HEK293 (cell line): ENCODE measurements at regions not wholly inside any gene's neighbourhood (a gene's known extent, or its start where the extent isn't known, plus 50 kb on each side); places are given as distances from the start of the nearest gene placed in this dataset.
A peak's percentile ranks its signal among the peaks of the same experiment; 100 is the strongest.

Source experiments
- CTCF ChIA-PET: fragments of 350-600 bp; formaldehyde crosslinking; extraction: SDS; loops from one replicate; lab custom pipeline; 2021; ENCODE audit warnings: antibody characterized with exemption; lab: Yijun Ruan, JAX
- POLR2A ChIA-PET: fragments of 300-600 bp; formaldehyde crosslinking; extraction: SDS; loops from one replicate; lab custom pipeline; 2020; ENCODE audit warnings: antibody characterized with exemption, inconsistent platforms; lab: Yijun Ruan, JAX
- H3K27ac ChIP-seq: fragments of 200-500 bp; sonication (Bioruptor generic); 2 replicates; pipeline ENCODE4 v1.5.1; 2014; ENCODE audit warnings: low read depth, low read length, control low read depth, inconsistent platforms; ENCODE audit errors: extremely low read depth
- H3K36me3 ChIP-seq, 2 experiments: fragments of 200-500 bp in 1 of 2; sonication (Bioruptor generic) in 1 of 2; 1 replicate in 1 of 2; 2 replicates in 1 of 2; pipeline ENCODE4 v1.5.1; 2014 to 2017; ENCODE audit warnings: inconsistent platforms in 2 of 2, low read length in 2 of 2; ENCODE audit not compliant: control insufficient read depth in 2 of 2, insufficient read depth in 1 of 2
- H3K4me1 ChIP-seq: fragments of 200-500 bp; sonication (Bioruptor generic); 2 replicates; pipeline ENCODE4 v1.5.1; 2014; ENCODE audit warnings: mild to moderate bottlenecking, low read length, inconsistent platforms; ENCODE audit not compliant: control insufficient read depth, insufficient read depth
- H3K4me3 ChIP-seq: 2 replicates; pipeline ENCODE4 v1.5.1; 2011; ENCODE audit warnings: low read depth, mild to moderate bottlenecking, control low read depth, low read length, moderate library complexity
- H3K9me3 ChIP-seq: fragments of 200-500 bp; sonication (Bioruptor generic); 2 replicates; pipeline ENCODE4 v1.5.1; 2014; ENCODE audit warnings: low read depth, low read length, inconsistent platforms; ENCODE audit not compliant: control insufficient read depth, insufficient read depth
- FEZF1 ChIP-seq: fragments of 450-650 bp; formaldehyde crosslinking; IDR thresholded peaks from 2 replicates; pipeline ENCODE4 v1.5.1; 2016; ENCODE audit warnings: missing biosample characterization, missing genetic modification characterization
- MZF1 ChIP-seq: fragments of 450-650 bp; formaldehyde crosslinking; IDR thresholded peaks from 2 replicates; pipeline ENCODE4 v1.5.1; 2017; ENCODE audit warnings: missing biosample characterization, missing genetic modification characterization, borderline replicate concordance
- ZBTB7A ChIP-seq: fragments of 450-650 bp; formaldehyde crosslinking; IDR thresholded peaks from 2 replicates; pipeline ENCODE4 v1.5.1; 2016; ENCODE audit warnings: low read depth, missing biosample characterization, missing genetic modification characterization
- ZNF132 ChIP-seq: fragments of 450-650 bp; formaldehyde crosslinking; IDR thresholded peaks from 2 replicates; pipeline ENCODE4 v1.5.1; 2017; ENCODE audit warnings: missing biosample characterization, missing genetic modification characterization, borderline replicate concordance
- ZNF274 ChIP-seq, 2 experiments: fragments of 200-500 bp in 1 of 2; fragments of 450-650 bp in 1 of 2; sonication (Bioruptor generic) in 1 of 2; formaldehyde crosslinking in 1 of 2; IDR thresholded peaks; 2 replicates each; pipeline versions ENCODE4 v1.5.1 to v1.6.1; 2014 to 2016; ENCODE audit warnings: borderline replicate concordance in 1 of 2, inconsistent platforms in 1 of 2, low read length in 1 of 2, missing biosample characterization in 1 of 2, missing genetic modification characterization in 1 of 2
- ZNF350 ChIP-seq: fragments of 450-650 bp; formaldehyde crosslinking; IDR thresholded peaks from 2 replicates; pipeline ENCODE4 v1.5.0; 2017; ENCODE audit warnings: missing biosample characterization, mild to moderate bottlenecking, missing genetic modification characterization
- ZNF423 ChIP-seq: fragments of 450-650 bp; formaldehyde crosslinking; IDR thresholded peaks from 2 replicates; pipeline ENCODE4 v1.5.1; 2016; ENCODE audit warnings: missing biosample characterization, missing genetic modification characterization
- ZNF48 ChIP-seq: fragments of 450-650 bp; formaldehyde crosslinking; IDR thresholded peaks from 2 replicates; pipeline ENCODE4 v1.5.1; 2016; ENCODE audit warnings: missing biosample characterization, missing genetic modification characterization
- ZNF514 ChIP-seq: fragments of 450-650 bp; formaldehyde crosslinking; IDR thresholded peaks from 2 replicates; pipeline ENCODE4 v1.5.1; 2016; ENCODE audit warnings: missing biosample characterization, missing genetic modification characterization
- ZNF585B ChIP-seq: fragments of 450-650 bp; formaldehyde crosslinking; IDR thresholded peaks from 2 replicates; pipeline ENCODE4 v1.5.1; 2016; ENCODE audit warnings: missing biosample characterization, missing genetic modification characterization
- ZNF830 ChIP-seq: fragments of 450-650 bp; IDR thresholded peaks from 2 replicates; pipeline ENCODE4 v1.5.0; 2018; ENCODE audit warnings: missing biosample characterization, missing genetic modification characterization, low read depth, mild to moderate bottlenecking, moderate library complexity
- ZSCAN30 ChIP-seq: fragments of 450-650 bp; IDR thresholded peaks from 2 replicates; pipeline ENCODE4 v1.5.1; 2018; ENCODE audit warnings: missing biosample characterization, mild to moderate bottlenecking, missing genetic modification characterization, moderate library complexity
- TF ChIP-seq, protein P1 (sequence below): fragments of 450-650 bp; formaldehyde crosslinking; IDR thresholded peaks from 2 replicates; pipeline ENCODE4 v1.5.1; 2016; ENCODE audit warnings: missing biosample characterization, missing genetic modification characterization
- TF ChIP-seq, protein P2 (sequence below): fragments of 450-650 bp; formaldehyde crosslinking; IDR thresholded peaks from 2 replicates; pipeline ENCODE4 v1.5.1; 2016; ENCODE audit warnings: missing biosample characterization, missing genetic modification characterization
- TF ChIP-seq, protein P3 (sequence below): fragments of 450-650 bp; IDR thresholded peaks from 2 replicates; pipeline ENCODE4 v1.5.1; 2018; ENCODE audit warnings: missing biosample characterization, missing genetic modification characterization
- TF ChIP-seq, protein P4 (sequence below): fragments of 450-650 bp; formaldehyde crosslinking; IDR thresholded peaks from 2 replicates; pipeline ENCODE4 v1.5.1; 2016; ENCODE audit warnings: missing biosample characterization, missing genetic modification characterization
- TF ChIP-seq, protein P5 (sequence below): fragments of 450-650 bp; formaldehyde crosslinking; IDR thresholded peaks from 2 replicates; pipeline ENCODE4 v1.5.0; 2017; ENCODE audit warnings: missing biosample characterization, missing genetic modification characterization, borderline replicate concordance
- TF ChIP-seq, protein P6 (sequence below): fragments of 450-650 bp; formaldehyde crosslinking; IDR thresholded peaks from 2 replicates; pipeline ENCODE4 v1.5.1; 2016; ENCODE audit warnings: missing biosample characterization, missing genetic modification characterization
- TF ChIP-seq, protein P7 (sequence below): fragments of 450-650 bp; formaldehyde crosslinking; conservative IDR thresholded peaks from 2 replicates; pipeline ENCODE4 v1.5.1; 2016; ENCODE audit warnings: low read depth, missing biosample characterization, missing genetic modification characterization

DNA sequence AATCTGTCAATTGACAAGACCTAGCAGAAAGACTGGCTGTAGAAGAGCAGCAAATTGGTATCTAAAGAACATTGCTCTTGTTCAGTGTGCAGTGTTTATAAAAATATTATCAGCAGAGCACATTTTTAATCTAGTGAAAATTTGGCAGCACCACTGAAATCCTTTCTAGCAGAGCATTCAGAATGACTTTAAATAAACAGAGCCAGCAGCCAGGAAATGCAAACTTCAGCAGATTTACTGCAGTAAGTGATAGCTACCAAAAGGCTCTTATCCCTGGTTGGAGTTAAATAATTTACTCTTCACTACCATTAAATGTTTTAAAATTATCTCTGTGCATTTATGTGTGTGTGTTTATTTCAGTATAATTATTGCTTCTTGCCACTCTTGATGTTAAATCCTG lies 590.9 kb upstream of the CITED2 start (continued):
- TF ChIP-seq, protein P1, sequence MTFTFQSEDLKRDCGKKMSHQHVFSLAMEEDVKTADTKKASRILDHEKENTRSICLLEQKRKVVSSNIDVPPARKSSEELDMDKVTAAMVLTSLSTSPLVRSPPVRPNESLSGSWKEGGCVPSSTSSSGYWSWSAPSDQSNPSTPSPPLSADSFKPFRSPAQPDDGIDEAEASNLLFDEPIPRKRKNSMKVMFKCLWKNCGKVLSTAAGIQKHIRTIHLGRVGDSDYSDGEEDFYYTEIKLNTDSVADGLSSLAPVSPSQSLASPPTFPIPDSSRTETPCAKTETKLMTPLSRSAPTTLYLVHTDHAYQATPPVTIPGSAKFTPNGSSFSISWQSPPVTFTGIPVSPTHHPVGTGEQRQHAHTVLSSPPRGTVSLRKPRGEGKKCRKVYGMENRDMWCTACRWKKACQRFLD (tag by site-specific recombination) = no peak
- TF ChIP-seq ZNF274 (IDR thresholded peaks at IDR 0.05; ENCODE audit: low read length) = no peak
- TF ChIP-seq ZNF274 (tag by site-specific recombination; IDR thresholded peaks at IDR 0.05; ENCODE audit: borderline replicate concordance) = no peak
- TF ChIP-seq ZNF830 (tag by site-specific recombination) = no peak
- peak; percentile 47; the same call in 1 of the 2 replicates for TF ChIP-seq FEZF1 (tag by site-specific recombination)
- TF ChIP-seq, protein P2, sequence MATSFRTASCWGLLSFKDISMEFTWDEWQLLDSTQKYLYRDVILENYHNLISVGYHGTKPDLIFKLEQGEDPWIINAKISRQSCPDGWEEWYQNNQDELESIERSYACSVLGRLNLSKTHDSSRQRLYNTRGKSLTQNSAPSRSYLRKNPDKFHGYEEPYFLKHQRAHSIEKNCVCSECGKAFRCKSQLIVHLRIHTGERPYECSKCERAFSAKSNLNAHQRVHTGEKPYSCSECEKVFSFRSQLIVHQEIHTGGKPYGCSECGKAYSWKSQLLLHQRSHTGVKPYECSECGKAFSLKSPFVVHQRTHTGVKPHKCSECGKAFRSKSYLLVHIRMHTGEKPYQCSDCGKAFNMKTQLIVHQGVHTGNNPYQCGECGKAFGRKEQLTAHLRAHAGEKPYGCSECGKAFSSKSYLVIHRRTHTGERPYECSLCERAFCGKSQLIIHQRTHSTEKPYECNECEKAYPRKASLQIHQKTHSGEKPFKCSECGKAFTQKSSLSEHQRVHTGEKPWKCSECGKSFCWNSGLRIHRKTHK (tag by site-specific recombination) = no peak
- peak; percentile 69 for TF ChIP-seq ZSCAN30 (tag by site-specific recombination)
- TF ChIP-seq ZNF423 (tag by site-specific recombination) = no peak
- no peak for TF ChIP-seq MZF1
- no peak for TF ChIP-seq ZNF350
- TF ChIP-seq ZNF514 (tag by site-specific recombination) = no peak

DNA sequence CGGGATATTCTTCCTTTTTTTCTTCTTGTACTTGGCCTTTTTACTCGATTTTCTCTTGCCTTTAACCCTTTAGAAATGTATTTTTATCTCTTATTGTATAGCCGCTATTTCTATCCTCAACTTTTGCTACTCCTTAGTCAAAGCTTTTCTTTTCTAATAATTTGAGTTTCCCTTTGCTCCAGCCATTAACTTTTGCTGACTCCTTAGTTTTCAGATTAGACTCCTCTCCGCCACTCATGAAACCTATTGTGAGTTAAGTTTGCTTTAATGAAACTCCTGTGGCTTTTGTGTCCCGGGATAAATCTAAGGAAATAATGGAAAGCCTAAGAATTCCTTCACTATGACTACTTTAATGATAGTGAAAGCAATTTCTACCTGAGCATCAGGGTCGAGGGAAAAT lies 590.3 kb upstream of the CITED2 start:
- POLR2A ChIA-PET = interaction anchor here (1.7 kb wide), 1 partner anchor 591 kb away, joined by 7 read pairs; the partner anchor contains the start of gene CITED2
- TF ChIP-seq, protein P3, sequence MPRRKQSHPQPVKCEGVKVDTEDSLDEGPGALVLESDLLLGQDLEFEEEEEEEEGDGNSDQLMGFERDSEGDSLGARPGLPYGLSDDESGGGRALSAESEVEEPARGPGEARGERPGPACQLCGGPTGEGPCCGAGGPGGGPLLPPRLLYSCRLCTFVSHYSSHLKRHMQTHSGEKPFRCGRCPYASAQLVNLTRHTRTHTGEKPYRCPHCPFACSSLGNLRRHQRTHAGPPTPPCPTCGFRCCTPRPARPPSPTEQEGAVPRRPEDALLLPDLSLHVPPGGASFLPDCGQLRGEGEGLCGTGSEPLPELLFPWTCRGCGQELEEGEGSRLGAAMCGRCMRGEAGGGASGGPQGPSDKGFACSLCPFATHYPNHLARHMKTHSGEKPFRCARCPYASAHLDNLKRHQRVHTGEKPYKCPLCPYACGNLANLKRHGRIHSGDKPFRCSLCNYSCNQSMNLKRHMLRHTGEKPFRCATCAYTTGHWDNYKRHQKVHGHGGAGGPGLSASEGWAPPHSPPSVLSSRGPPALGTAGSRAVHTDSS (tag by site-specific recombination) = no peak
- TF ChIP-seq, protein P4, sequence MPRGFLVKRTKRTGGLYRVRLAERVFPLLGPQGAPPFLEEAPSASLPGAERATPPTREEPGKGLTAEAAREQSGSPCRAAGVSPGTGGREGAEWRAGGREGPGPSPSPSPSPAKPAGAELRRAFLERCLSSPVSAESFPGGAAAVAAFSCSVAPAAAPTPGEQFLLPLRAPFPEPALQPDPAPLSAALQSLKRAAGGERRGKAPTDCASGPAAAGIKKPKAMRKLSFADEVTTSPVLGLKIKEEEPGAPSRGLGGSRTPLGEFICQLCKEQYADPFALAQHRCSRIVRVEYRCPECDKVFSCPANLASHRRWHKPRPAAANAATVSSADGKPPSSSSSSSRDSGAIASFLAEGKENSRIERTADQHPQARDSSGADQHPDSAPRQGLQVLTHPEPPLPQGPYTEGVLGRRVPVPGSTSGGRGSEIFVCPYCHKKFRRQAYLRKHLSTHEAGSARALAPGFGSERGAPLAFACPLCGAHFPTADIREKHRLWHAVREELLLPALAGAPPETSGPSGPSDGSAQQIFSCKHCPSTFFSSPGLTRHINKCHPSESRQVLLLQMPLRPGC = no peak
- no peak for TF ChIP-seq ZNF48 (tag by site-specific recombination)
- TF ChIP-seq, protein P5, sequence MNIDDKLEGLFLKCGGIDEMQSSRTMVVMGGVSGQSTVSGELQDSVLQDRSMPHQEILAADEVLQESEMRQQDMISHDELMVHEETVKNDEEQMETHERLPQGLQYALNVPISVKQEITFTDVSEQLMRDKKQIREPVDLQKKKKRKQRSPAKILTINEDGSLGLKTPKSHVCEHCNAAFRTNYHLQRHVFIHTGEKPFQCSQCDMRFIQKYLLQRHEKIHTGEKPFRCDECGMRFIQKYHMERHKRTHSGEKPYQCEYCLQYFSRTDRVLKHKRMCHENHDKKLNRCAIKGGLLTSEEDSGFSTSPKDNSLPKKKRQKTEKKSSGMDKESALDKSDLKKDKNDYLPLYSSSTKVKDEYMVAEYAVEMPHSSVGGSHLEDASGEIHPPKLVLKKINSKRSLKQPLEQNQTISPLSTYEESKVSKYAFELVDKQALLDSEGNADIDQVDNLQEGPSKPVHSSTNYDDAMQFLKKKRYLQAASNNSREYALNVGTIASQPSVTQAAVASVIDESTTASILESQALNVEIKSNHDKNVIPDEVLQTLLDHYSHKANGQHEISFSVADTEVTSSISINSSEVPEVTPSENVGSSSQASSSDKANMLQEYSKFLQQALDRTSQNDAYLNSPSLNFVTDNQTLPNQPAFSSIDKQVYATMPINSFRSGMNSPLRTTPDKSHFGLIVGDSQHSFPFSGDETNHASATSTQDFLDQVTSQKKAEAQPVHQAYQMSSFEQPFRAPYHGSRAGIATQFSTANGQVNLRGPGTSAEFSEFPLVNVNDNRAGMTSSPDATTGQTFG (tag by site-specific recombination) = no peak
- TF ChIP-seq ZNF132 (tag by site-specific recombination) = no peak
- no peak for TF ChIP-seq ZNF585B
- TF ChIP-seq, protein P6, sequence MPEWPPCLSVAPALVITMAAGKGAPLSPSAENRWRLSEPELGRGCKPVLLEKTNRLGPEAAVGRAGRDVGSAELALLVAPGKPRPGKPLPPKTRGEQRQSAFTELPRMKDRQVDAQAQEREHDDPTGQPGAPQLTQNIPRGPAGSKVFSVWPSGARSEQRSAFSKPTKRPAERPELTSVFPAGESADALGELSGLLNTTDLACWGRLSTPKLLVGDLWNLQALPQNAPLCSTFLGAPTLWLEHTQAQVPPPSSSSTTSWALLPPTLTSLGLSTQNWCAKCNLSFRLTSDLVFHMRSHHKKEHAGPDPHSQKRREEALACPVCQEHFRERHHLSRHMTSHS (tag by site-specific recombination) = no peak
- TF ChIP-seq, protein P7, sequence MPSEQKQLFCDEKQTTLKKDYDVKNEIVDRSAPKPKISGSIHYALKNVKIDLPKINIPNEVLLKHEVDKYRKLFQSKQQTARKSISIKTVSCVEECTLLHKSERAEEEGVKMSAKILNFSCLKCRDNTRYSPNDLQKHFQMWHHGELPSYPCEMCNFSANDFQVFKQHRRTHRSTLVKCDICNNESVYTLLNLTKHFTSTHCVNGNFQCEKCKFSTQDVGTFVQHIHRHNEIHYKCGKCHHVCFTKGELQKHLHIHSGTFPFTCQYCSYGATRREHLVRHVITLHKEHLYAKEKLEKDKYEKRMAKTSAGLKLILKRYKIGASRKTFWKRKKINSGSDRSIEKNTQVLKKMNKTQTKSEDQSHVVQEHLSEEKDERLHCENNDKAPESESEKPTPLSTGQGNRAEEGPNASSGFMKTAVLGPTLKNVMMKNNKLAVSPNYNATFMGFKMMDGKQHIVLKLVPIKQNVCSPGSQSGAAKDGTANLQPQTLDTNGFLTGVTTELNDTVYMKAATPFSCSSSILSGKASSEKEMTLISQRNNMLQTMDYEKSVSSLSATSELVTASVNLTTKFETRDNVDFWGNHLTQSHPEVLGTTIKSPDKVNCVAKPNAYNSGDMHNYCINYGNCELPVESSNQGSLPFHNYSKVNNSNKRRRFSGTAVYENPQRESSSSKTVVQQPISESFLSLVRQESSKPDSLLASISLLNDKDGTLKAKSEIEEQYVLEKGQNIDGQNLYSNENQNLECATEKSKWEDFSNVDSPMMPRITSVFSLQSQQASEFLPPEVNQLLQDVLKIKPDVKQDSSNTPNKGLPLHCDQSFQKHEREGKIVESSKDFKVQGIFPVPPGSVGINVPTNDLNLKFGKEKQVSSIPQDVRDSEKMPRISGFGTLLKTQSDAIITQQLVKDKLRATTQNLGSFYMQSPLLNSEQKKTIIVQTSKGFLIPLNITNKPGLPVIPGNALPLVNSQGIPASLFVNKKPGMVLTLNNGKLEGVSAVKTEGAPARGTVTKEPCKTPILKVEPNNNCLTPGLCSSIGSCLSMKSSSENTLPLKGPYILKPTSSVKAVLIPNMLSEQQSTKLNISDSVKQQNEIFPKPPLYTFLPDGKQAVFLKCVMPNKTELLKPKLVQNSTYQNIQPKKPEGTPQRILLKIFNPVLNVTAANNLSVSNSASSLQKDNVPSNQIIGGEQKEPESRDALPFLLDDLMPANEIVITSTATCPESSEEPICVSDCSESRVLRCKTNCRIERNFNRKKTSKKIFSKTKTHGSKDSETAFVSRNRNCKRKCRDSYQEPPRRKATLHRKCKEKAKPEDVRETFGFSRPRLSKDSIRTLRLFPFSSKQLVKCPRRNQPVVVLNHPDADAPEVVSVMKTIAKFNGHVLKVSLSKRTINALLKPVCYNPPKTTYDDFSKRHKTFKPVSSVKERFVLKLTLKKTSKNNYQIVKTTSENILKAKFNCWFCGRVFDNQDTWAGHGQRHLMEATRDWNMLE (tag by site-specific recombination) = no peak
- TF ChIP-seq ZBTB7A (tag by site-specific recombination) = no peak

More for the DNA sequence above, 590.3 kb upstream of the CITED2 start:
- CTCF ChIA-PET = interaction anchor here (0.6 kb wide), 2 partner anchors 44 to 78 kb away, joined by 3 to 4 read pairs; no protein-coding TSS in a partner anchor
- Histone ChIP-seq H3K27ac (no peak overlapping the region), H3K4me1 (peaks cover 12% of the 10 kb centered on the region; the same call in 1 of the 2 replicates), H3K36me3 (no peaks in the 10 kb centered on the region), H3K4me3 (no peak overlapping the region), H3K9me3 (no peaks in the 10 kb centered on the region)
